ENCODE measurements at regions not wholly inside any gene's neighbourhood (a gene's known extent, or its start where the extent isn't known, plus 50 kb on each side); places are given as distances from the start of the nearest gene placed in this dataset.

GRCh38 chr5:173709145-173709544 is 92.7 kb upstream of the BOD1 start:
- no peak for DNase-seq (ENCODE audit: low read depth)
- no peak for TF ChIP-seq CTCF (IDR thresholded peaks at IDR 0.05; ENCODE audit: low read length, missing control alignments)
- H3K4me3 ChIP-seq (replicated peaks; ENCODE audit: low read depth, low read length): no peak overlapping the region

- no peak overlapping the region for H3K4me3 ChIP-seq (replicated peaks; ENCODE audit: low read depth, low read length)
- TF ChIP-seq CTCF (IDR thresholded peaks at IDR 0.05; ENCODE audit: low read length, missing control alignments): no peak
- DNase-seq (ENCODE audit: low read depth): no peak
Observed at GRCh38 chr5:173709761-173710160, 93.3 kb upstream of the BOD1 start.

GRCh38 chr5:173710528-173710927 is 94.1 kb upstream of the BOD1 start:
- no peak for TF ChIP-seq CTCF (IDR thresholded peaks at IDR 0.05; ENCODE audit: low read length, missing control alignments)
- no peak overlapping the region for H3K4me3 ChIP-seq (replicated peaks; ENCODE audit: low read depth, low read length)
- DNase-seq (ENCODE audit: low read depth): no peak

GRCh38 chr5:173711466-173711865 is 95.0 kb upstream of the BOD1 start:
- DNase-seq (ENCODE audit: low read depth): no peak
- no peak overlapping the region for H3K4me3 ChIP-seq (replicated peaks; ENCODE audit: low read depth, low read length)
- no peak for TF ChIP-seq CTCF (IDR thresholded peaks at IDR 0.05; ENCODE audit: low read length, missing control alignments)

- TF ChIP-seq CTCF (IDR thresholded peaks at IDR 0.05; ENCODE audit: low read length, missing control alignments): no peak
- no peak for DNase-seq (ENCODE audit: low read depth)
- H3K4me3 ChIP-seq (replicated peaks; ENCODE audit: low read depth, low read length): no peak overlapping the region
Observed at GRCh38 chr5:173712609-173713175, 96.2 kb upstream of the BOD1 start.

GRCh38 chr5:173714551-173715428 is 98.3 kb upstream of the BOD1 start:
- peak; percentile 71 for DNase-seq (ENCODE audit: low read depth)
- TF ChIP-seq CTCF (IDR thresholded peaks at IDR 0.05; ENCODE audit: low read length, missing control alignments): no peak
- no peak overlapping the region for H3K4me3 ChIP-seq (replicated peaks; ENCODE audit: low read depth, low read length)
